Neuronal stem cell (in vitro differentiated cells): ENCODE measurements at regions not wholly inside any gene's neighbourhood (a gene's known extent, or its start where the extent isn't known, plus 50 kb on each side); places are given as distances from the start of the nearest gene placed in this dataset.

Experiments used
- DNase-seq: peaks from one replicate; pipeline ENCODE4 v3.0.0-alpha.2; 2013; ENCODE audit warnings: low spot score
- H2AFZ ChIP-seq: one replicate; pipeline ENCODE4 v1.6.1; 2013; ENCODE audit warnings: mild to moderate bottlenecking, low read length, inconsistent platforms
- H2AK5ac ChIP-seq: 2 replicates; pipeline ENCODE4 v1.6.1; 2013; ENCODE audit warnings: low read depth, mild to moderate bottlenecking, inconsistent platforms, low read length, moderate library complexity, mixed read lengths
- H2BK120ac ChIP-seq: 2 replicates; pipeline ENCODE4 v1.6.1; 2013; ENCODE audit warnings: low read depth, mild to moderate bottlenecking, inconsistent platforms, low read length, moderate library complexity, mixed read lengths
- H2BK12ac ChIP-seq: one replicate; pipeline ENCODE4 v1.6.1; 2013; ENCODE audit warnings: low read length, inconsistent platforms
- H2BK15ac ChIP-seq: 2 replicates; pipeline ENCODE4 v1.6.1; 2013; ENCODE audit warnings: mild to moderate bottlenecking, low read length, inconsistent platforms, mixed read lengths
- H2BK5ac ChIP-seq: one replicate; pipeline ENCODE4 v1.6.1; 2013; ENCODE audit warnings: inconsistent platforms, mild to moderate bottlenecking, low read length, moderate library complexity
- H3K14ac ChIP-seq: one replicate; pipeline ENCODE4 v1.6.1; 2013; ENCODE audit warnings: low read length, inconsistent platforms
- H3K18ac ChIP-seq: 2 replicates; pipeline ENCODE4 v1.6.1; 2013; ENCODE audit warnings: low read length, inconsistent platforms
- H3K23ac ChIP-seq: 2 replicates; pipeline ENCODE4 v1.6.1; 2013; ENCODE audit warnings: low read depth, mild to moderate bottlenecking, mixed read lengths, low read length, inconsistent platforms; ENCODE audit not compliant: poor library complexity
- H3K27ac ChIP-seq: replicated peaks from 3 replicates; pipeline ENCODE4 v1.5.1; 2013; ENCODE audit warnings: low read length, inconsistent platforms
- H3K27me3 ChIP-seq, 3 experiments: 2 replicates each; pipeline ENCODE4 v1.6.1; 2013; ENCODE audit warnings: low read length in 3 of 3, mild to moderate bottlenecking in 2 of 3, inconsistent platforms in 1 of 3, low read depth in 1 of 3, mixed read lengths in 1 of 3, moderate library complexity in 1 of 3; ENCODE audit not compliant: control insufficient read depth in 3 of 3, insufficient read depth in 3 of 3
- H3K36me3 ChIP-seq, 2 donors: replicated peaks in 1 of 2; 2 replicates each; pipeline ENCODE4 v1.6.1; 2013; ENCODE audit warnings: low read length in 2 of 2; ENCODE audit not compliant: control insufficient read depth in 2 of 2, insufficient read depth in 2 of 2
- H3K4ac ChIP-seq: 2 replicates; pipeline ENCODE4 v1.6.1; 2013; ENCODE audit warnings: inconsistent platforms, mild to moderate bottlenecking, low read length, moderate library complexity
- H3K4me1 ChIP-seq, 2 donors: 1 replicate in 1 of 2; 2 replicates in 1 of 2; pipeline ENCODE4 v1.6.1; 2013; ENCODE audit warnings: low read length in 2 of 2, low read depth in 1 of 2; ENCODE audit not compliant: control insufficient read depth in 2 of 2, insufficient read depth in 1 of 2
- H3K4me2 ChIP-seq: one replicate; pipeline ENCODE4 v1.6.1; 2013; ENCODE audit warnings: mild to moderate bottlenecking, low read length, inconsistent platforms; ENCODE audit not compliant: insufficient read depth, poor library complexity, severe bottlenecking
- H3K4me3 ChIP-seq, 2 donors: 2 replicates each; pipeline ENCODE4 v1.5.1; 2013; ENCODE audit warnings: low read length in 2 of 2, mild to moderate bottlenecking in 2 of 2, inconsistent platforms in 1 of 2, moderate library complexity in 1 of 2
- H3K79me1 ChIP-seq: one replicate; pipeline ENCODE4 v1.6.1; 2013; ENCODE audit warnings: low read depth, mild to moderate bottlenecking, inconsistent platforms, low read length, moderate library complexity
- H3K9ac ChIP-seq: one replicate; pipeline ENCODE4 v1.6.1; 2013; ENCODE audit warnings: mild to moderate bottlenecking, low read depth, low read length, inconsistent platforms; ENCODE audit not compliant: poor library complexity
- H3K9me3 ChIP-seq, 2 donors: replicated peaks in 1 of 2; 2 replicates each; pipeline versions ENCODE3 to v1.6.1; 2013; ENCODE audit warnings: low read length in 2 of 2, mild to moderate bottlenecking in 2 of 2, inconsistent platforms in 1 of 2, low read depth in 1 of 2, mixed read lengths in 1 of 2, moderate library complexity in 1 of 2; ENCODE audit not compliant: control insufficient read depth in 2 of 2, insufficient read depth in 1 of 2
- H4K8ac ChIP-seq: one replicate; pipeline ENCODE4 v1.6.1; 2013; ENCODE audit warnings: low read depth, mild to moderate bottlenecking, inconsistent platforms, low read length, moderate library complexity
- H4K91ac ChIP-seq: one replicate; pipeline ENCODE4 v1.6.1; 2013; ENCODE audit warnings: low read length, low read depth, mild to moderate bottlenecking, inconsistent platforms; ENCODE audit not compliant: poor library complexity
- WGBS, 2 donors: extraction: QIAGEN DNeasy Blood & Tissue Kit; methylation state at CpG; one replicate each; pipeline ENCODE4 v1.1.7; 2013; ENCODE audit warnings: missing lambda C conversion rate in 2 of 2, mixed read lengths in 1 of 2; ENCODE audit not compliant: insufficient read length in 2 of 2, insufficient replicate concordance in 1 of 2; ENCODE audit errors: extremely low coverage in 2 of 2; 5-methylcytosine and 5-hydroxymethylcytosine counted together

- no peak overlapping the region for H3K4me3 ChIP-seq
- H2BK15ac ChIP-seq: no peak overlapping the region
- H3K9me3 ChIP-seq: no peaks in the 10 kb centered on the region
- no peak overlapping the region for H4K91ac ChIP-seq
- no peak overlapping the region for H2BK12ac ChIP-seq
- WGBS, 2 donors: no CpG with 5 or more reads among the region's 10 CpGs
- H3K9ac ChIP-seq: no peak overlapping the region
- H3K4me2 ChIP-seq: no peak overlapping the region
- no peak overlapping the region for H3K14ac ChIP-seq
- H3K79me1 ChIP-seq: no peaks in the 10 kb centered on the region
- no peak overlapping the region for H3K23ac ChIP-seq
- no peaks in the 10 kb centered on the region for H3K36me3 ChIP-seq
- H2BK120ac ChIP-seq: no peak overlapping the region
- H2BK5ac ChIP-seq: no peak overlapping the region
- H2AK5ac ChIP-seq: no peak overlapping the region
- H3K4me1 ChIP-seq: peaks cover 0 to 3% of the 10 kb centered on the region in 2 donors
- H3K4ac ChIP-seq: no peak overlapping the region
- no peak overlapping the region for H2AFZ ChIP-seq
- no peak overlapping the region for H3K27ac ChIP-seq
- no peaks in the 10 kb centered on the region for H3K27me3 ChIP-seq
- H4K8ac ChIP-seq: no peak overlapping the region
- no peak for DNase-seq
- no peak overlapping the region for H3K18ac ChIP-seq
Observed at GRCh38 chr14:101411779-101412178, 149.5 kb upstream of the DIO3 start.

- Histone ChIP-seq H3K27me3 (no peaks in the 10 kb centered on the region), H2AFZ (no peak overlapping the region), H2BK15ac (no peak overlapping the region), H3K4me1 (peaks cover 0 to 3% of the 10 kb centered on the region in 2 donors), H4K8ac (no peak overlapping the region), H2BK5ac (no peak overlapping the region), H3K36me3 (no peaks in the 10 kb centered on the region), H3K23ac (no peak overlapping the region), H3K4me2 (no peak overlapping the region), H2BK12ac (no peak overlapping the region), H3K9ac (no peak overlapping the region), H3K9me3 (no peaks in the 10 kb centered on the region), H4K91ac (no peak overlapping the region), H2BK120ac (no peak overlapping the region), H3K14ac (no peak overlapping the region), H3K79me1 (no peaks in the 10 kb centered on the region), H3K18ac (no peak overlapping the region), H3K4ac (no peak overlapping the region), H3K4me3 (no peak overlapping the region), H3K27ac (no peak overlapping the region), H2AK5ac (no peak overlapping the region)
- no peak for DNase-seq
- no CpG with 5 or more reads among the region's 5 CpGs for WGBS, 2 donors
Observed at GRCh38 chr14:101412739-101413138, 148.6 kb upstream of the DIO3 start.

- no peak overlapping the region for H3K4me2 ChIP-seq
Observed at GRCh38 chr14:101417434-101417833, 143.9 kb upstream of the DIO3 start.

GRCh38 chr14:101418601-101419000 lies 142.7 kb upstream of the DIO3 start:
- H3K27ac ChIP-seq: no peak overlapping the region
- no peak overlapping the region for H3K18ac ChIP-seq
- H4K8ac ChIP-seq: no peak overlapping the region
- H4K91ac ChIP-seq: no peak overlapping the region
- no peak overlapping the region for H3K9ac ChIP-seq
- no peak overlapping the region for H3K23ac ChIP-seq
- H2BK5ac ChIP-seq: no peak overlapping the region
- no peak overlapping the region for H3K14ac ChIP-seq
- WGBS, 2 donors: no CpG with 5 or more reads among the region's 1 CpG
- H2BK15ac ChIP-seq: no peak overlapping the region
- H3K4ac ChIP-seq: no peak overlapping the region
- H2BK120ac ChIP-seq: no peak overlapping the region
- H3K4me1 ChIP-seq: no peaks in the 10 kb centered on the region
- no peaks in the 10 kb centered on the region for H3K36me3 ChIP-seq
- H3K27me3 ChIP-seq: no peaks in the 10 kb centered on the region
- no peak for DNase-seq
- H2BK12ac ChIP-seq: no peak overlapping the region
- H3K9me3 ChIP-seq: no peaks in the 10 kb centered on the region
- H3K4me2 ChIP-seq: no peak overlapping the region
- no peak overlapping the region for H2AK5ac ChIP-seq
- no peak overlapping the region for H2AFZ ChIP-seq
- H3K79me1 ChIP-seq: no peaks in the 10 kb centered on the region
- no peak overlapping the region for H3K4me3 ChIP-seq

More at GRCh38 chr14:101417434-101417833, 143.9 kb upstream of the DIO3 start:
- Histone ChIP-seq H2AK5ac (no peak overlapping the region), H3K4me1 (no peaks in the 10 kb centered on the region), H2BK12ac (no peak overlapping the region), H3K18ac (no peak overlapping the region), H4K8ac (no peak overlapping the region), H3K4ac (no peak overlapping the region), H2BK120ac (no peak overlapping the region), H2BK5ac (no peak overlapping the region), H3K14ac (no peak overlapping the region), H4K91ac (no peak overlapping the region), H3K23ac (no peak overlapping the region), H3K27me3 (no peaks in the 10 kb centered on the region), H3K9me3 (no peaks in the 10 kb centered on the region), H3K79me1 (no peaks in the 10 kb centered on the region), H3K9ac (no peak overlapping the region), H2AFZ (no peak overlapping the region), H2BK15ac (no peak overlapping the region), H3K27ac (no peak overlapping the region), H3K4me3 (no peak overlapping the region), H3K36me3 (no peaks in the 10 kb centered on the region)
- WGBS, 2 donors: no CpG with 5 or more reads among the region's 1 CpG
- DNase-seq: no peak
